WERI-Rb-1 (cell line): ENCODE measurements at regions not wholly inside any gene's neighbourhood (a gene's known extent, or its start where the extent isn't known, plus 50 kb on each side); places are given as distances from the start of the nearest gene placed in this dataset.

Experiments used
- DNase-seq: peaks from one replicate; pipeline ENCODE4 v3.0.0-alpha.2; 2020
- H3K27ac ChIP-seq: fragments of 250-450 bp; sonication (Bioruptor Pico); 2 replicates; pipeline ENCODE4 v1.5.1; 2020; ENCODE audit warnings: mild to moderate bottlenecking, moderate library complexity
- H3K27me3 ChIP-seq: fragments of 250-450 bp; sonication (Bioruptor Pico); 2 replicates; pipeline ENCODE4 v1.5.1; 2021; ENCODE audit warnings: mild to moderate bottlenecking, low read depth, moderate library complexity; ENCODE audit not compliant: insufficient read depth, severe bottlenecking
- H3K36me3 ChIP-seq: fragments of 250-450 bp; sonication (Bioruptor Pico); 2 replicates; pipeline ENCODE4 v1.5.1; 2020; ENCODE audit warnings: mild to moderate bottlenecking, moderate library complexity
- H3K4me3 ChIP-seq: 2 replicates; pipeline ENCODE4 v1.5.1; 2011; ENCODE audit warnings: low read depth, mild to moderate bottlenecking, control low read depth, low read length
- H3K9me3 ChIP-seq: fragments of 250-450 bp; sonication (Bioruptor Pico); 2 replicates; pipeline ENCODE4 v1.5.1; 2021; ENCODE audit warnings: mild to moderate bottlenecking, moderate library complexity; ENCODE audit not compliant: severe bottlenecking
- CTCF ChIP-seq: IDR thresholded peaks from 2 replicates; pipeline ENCODE4 v1.5.1; 2011; ENCODE audit warnings: low read depth, mild to moderate bottlenecking, control low read depth, inconsistent platforms, low read length

- no peaks in the 10 kb centered on the region for H3K36me3 ChIP-seq
- H3K27ac ChIP-seq, result no peak overlapping the region
- no peak for TF ChIP-seq CTCF
- peaks cover 4% of the 10 kb centered on the region for H3K9me3 ChIP-seq
- peaks cover 18% of the 10 kb centered on the region for H3K27me3 ChIP-seq
- no peak for DNase-seq
- no peak overlapping the region for H3K4me3 ChIP-seq
Observed at GRCh38 chr7:116317907-116318306, 107.6 kb downstream of the TES start.

- TF ChIP-seq CTCF, result no peak
- no peak for DNase-seq
- no peaks in the 10 kb centered on the region for H3K36me3 ChIP-seq
- peaks cover 4% of the 10 kb centered on the region for H3K9me3 ChIP-seq
- H3K4me3 ChIP-seq, result no peak overlapping the region
- peaks cover 14% of the 10 kb centered on the region for H3K27me3 ChIP-seq
- no peak overlapping the region for H3K27ac ChIP-seq
Observed at GRCh38 chr7:116322541-116322940, 112.2 kb downstream of the TES start.

GRCh38 chr7:116324582-116324981 lies 114.2 kb downstream of the TES start:
- Histone ChIP-seq H3K36me3 (no peaks in the 10 kb centered on the region), H3K27me3 (peaks cover 17% of the 10 kb centered on the region), H3K27ac (no peak overlapping the region), H3K9me3 (peaks cover 4% of the 10 kb centered on the region), H3K4me3 (no peak overlapping the region)
- TF ChIP-seq CTCF, result no peak
- no peak for DNase-seq

- DNase-seq, result no peak
- Histone ChIP-seq H3K4me3 (no peak overlapping the region), H3K9me3 (peaks cover 2% of the 10 kb centered on the region), H3K27ac (no peak overlapping the region), H3K27me3 (peaks cover 12% of the 10 kb centered on the region), H3K36me3 (no peaks in the 10 kb centered on the region)
- TF ChIP-seq CTCF, result no peak
Observed at GRCh38 chr7:116325517-116325916, 115.2 kb downstream of the TES start.

GRCh38 chr7:116327135-116327534 lies 116.8 kb downstream of the TES start:
- TF ChIP-seq CTCF, result no peak
- no peaks in the 10 kb centered on the region for H3K9me3 ChIP-seq
- DNase-seq, result no peak
- H3K27me3 ChIP-seq, result peaks cover 15% of the 10 kb centered on the region
- no peak overlapping the region for H3K27ac ChIP-seq
- H3K4me3 ChIP-seq, result no peak overlapping the region
- no peaks in the 10 kb centered on the region for H3K36me3 ChIP-seq

GRCh38 chr7:116327752-116328151 lies 117.4 kb downstream of the TES start:
- Histone ChIP-seq H3K27me3 (peaks cover 15% of the 10 kb centered on the region), H3K4me3 (no peak overlapping the region), H3K36me3 (no peaks in the 10 kb centered on the region), H3K27ac (no peak overlapping the region), H3K9me3 (no peaks in the 10 kb centered on the region)
- DNase-seq, result no peak
- TF ChIP-seq CTCF, result no peak
